GM12878 (cell line): ENCODE measurements at regions not wholly inside any gene's neighbourhood (a gene's known extent, or its start where the extent isn't known, plus 50 kb on each side); places are given as distances from the start of the nearest gene placed in this dataset.

ENCODE experiments used
- ATAC-seq: fragments of 200-7000 bp; cut with Tn5 transposase; 3 replicates; pipeline ENCODE4 v1.9.1; 2020; ENCODE audit warnings: mild to moderate bottlenecking, moderate library complexity
- BruUV-seq: library from RNA; stranded (reverse); fragments of 400-500 nt; replicated peaks from 2 replicates; lab custom pipeline; 2021; lab: Mats Ljungman, UMichigan
- CTCF ChIA-PET: fragments of 300-600 bp; sonication (Branson Sonifier 250); formaldehyde crosslinking; extraction: SDS; loops from one replicate; lab custom pipeline; 2021; ENCODE audit warnings: inconsistent platforms; lab: Yijun Ruan, JAX
- POLR2A ChIA-PET: fragments of 350-600 bp; formaldehyde crosslinking; extraction: SDS; loops from one replicate; lab custom pipeline; 2021; ENCODE audit warnings: inconsistent platforms; lab: Charles Lee
- RAD21 ChIA-PET: fragments of 300-600 bp; sonication (Branson Sonifier 250); formaldehyde crosslinking; loops from one replicate; lab custom pipeline; 2023; ENCODE audit warnings: antibody characterized with exemption; ENCODE audit not compliant: unreplicated experiment; lab: Charles Lee
- SMC1A ChIA-PET: fragments of 300-600 bp; sonication (Branson Sonifier 250); formaldehyde crosslinking; loops from one replicate; lab custom pipeline; 2023; ENCODE audit not compliant: unreplicated experiment, uncharacterized antibody; lab: Charles Lee
- DNase-seq: peaks from one replicate; pipeline ENCODE4 v3.0.0-alpha.2; 2011; ENCODE audit warnings: low read depth, low spot score
- FAIRE-seq: peaks from 3 replicates; lab custom pipeline; 2011; peaks lifted over from hg19 to GRCh38; lab: Jason Lieb, UNC
- H2AFZ ChIP-seq: 2 replicates; pipeline ENCODE4 v1.6.0; 2011; ENCODE audit warnings: low read depth, low read length, control low read depth; ENCODE audit not compliant: control insufficient read depth
- H3K27ac ChIP-seq: 2 replicates; pipeline ENCODE4 v1.5.1; 2011; ENCODE audit warnings: control low read depth; ENCODE audit not compliant: control insufficient read depth, insufficient read depth
- H3K27me3 ChIP-seq, 2 experiments: replicated peaks in 1 of 2; 2 replicates each; pipeline versions ENCODE4 v1.6.0 to v1.6.1; 2011; ENCODE audit warnings: low read length in 1 of 2; ENCODE audit not compliant: control insufficient read depth in 2 of 2, insufficient read depth in 2 of 2
- H3K36me3 ChIP-seq, 2 experiments: 2 replicates each; pipeline ENCODE4 v1.5.1; 2011; ENCODE audit warnings: low read length in 1 of 2; ENCODE audit not compliant: control insufficient read depth in 2 of 2, insufficient read depth in 2 of 2
- H3K4me1 ChIP-seq: 2 replicates; pipeline ENCODE4 v1.6.1; 2011; ENCODE audit warnings: mild to moderate bottlenecking, low read length, moderate library complexity, mixed read lengths; ENCODE audit not compliant: control insufficient read depth, insufficient read depth
- H3K4me2 ChIP-seq: 2 replicates; pipeline ENCODE4 v1.6.0; 2011; ENCODE audit warnings: control low read depth; ENCODE audit not compliant: control insufficient read depth, insufficient read depth
- H3K4me3 ChIP-seq: fragments of 200-600 bp; sonication (generic); 2 replicates; pipeline ENCODE4 v1.5.1; 2016
- H3K79me2 ChIP-seq: 2 replicates; pipeline ENCODE4 v1.6.0; 2011; ENCODE audit warnings: low read length; ENCODE audit not compliant: control insufficient read depth, insufficient read depth
- H3K9ac ChIP-seq: 2 replicates; pipeline ENCODE4 v1.8.0; 2011; ENCODE audit warnings: low read length, control low read depth, mixed read lengths; ENCODE audit not compliant: control insufficient read depth, insufficient read depth
- H3K9me3 ChIP-seq: replicated peaks from 3 replicates; pipeline ENCODE4 v1.5.1; 2011; ENCODE audit warnings: mild to moderate bottlenecking, low read length; ENCODE audit not compliant: control insufficient read depth, insufficient read depth
- H4K20me1 ChIP-seq: 2 replicates; pipeline ENCODE4 v1.6.0; 2011; ENCODE audit not compliant: control insufficient read depth, insufficient read depth
- DPF2 ChIP-seq: fragments of 450-650 bp; IDR thresholded peaks from 2 replicates; pipeline ENCODE4 v1.6.1; 2017; ENCODE audit warnings: mild to moderate bottlenecking
- ESRRA ChIP-seq: IDR thresholded peaks from 2 replicates; pipeline ENCODE4 v1.6.1; 2012; ENCODE audit warnings: mild to moderate bottlenecking, low read length, improper control_type of control experiment
- JUNB ChIP-seq: IDR thresholded peaks from 2 replicates; pipeline ENCODE4 v1.6.1; 2016; ENCODE audit warnings: antibody characterized with exemption, mild to moderate bottlenecking
- MEF2B ChIP-seq: fragments of 450-650 bp; IDR thresholded peaks from 2 replicates; pipeline ENCODE4 v1.6.1; 2018; ENCODE audit warnings: mild to moderate bottlenecking, moderate library complexity; ENCODE audit not compliant: partially characterized antibody, poor library complexity, severe bottlenecking
- MYB ChIP-seq: fragments of 150-350 bp; IDR thresholded peaks from 2 replicates; pipeline ENCODE4 v1.6.1; 2014; ENCODE audit warnings: mild to moderate bottlenecking, low read depth, low read length, borderline replicate concordance
- RAD21 ChIP-seq: IDR thresholded peaks from 2 replicates; pipeline ENCODE4 v1.6.1; 2011; ENCODE audit warnings: mild to moderate bottlenecking, low read depth, low read length, moderate library complexity; ENCODE audit not compliant: insufficient read depth
- SREBF2 ChIP-seq: IDR thresholded peaks from 2 replicates; pipeline ENCODE4 v1.6.1; 2012; ENCODE audit warnings: mild to moderate bottlenecking, low read length
- TARDBP ChIP-seq: IDR thresholded peaks from 2 replicates; pipeline ENCODE4 v1.6.1; 2016; ENCODE audit warnings: borderline replicate concordance
- TBL1XR1 ChIP-seq: IDR thresholded peaks from 2 replicates; pipeline ENCODE4 v1.6.1; 2012; ENCODE audit warnings: low read depth, low read length, improper control_type of control experiment
- ZNF207 ChIP-seq: fragments of 450-650 bp; IDR thresholded peaks from 2 replicates; pipeline ENCODE4 v1.6.1; 2014; ENCODE audit warnings: antibody characterized with exemption, mild to moderate bottlenecking, borderline replicate concordance
- WGBS: methylation state at CpG from one replicate; pipeline ENCODE4 v1.1.6; 2016; ENCODE audit warnings: low lambda C conversion rate; ENCODE audit not compliant: insufficient replicate concordance, insufficient coverage; ENCODE audit errors: missing lambda C conversion rate; 5-methylcytosine and 5-hydroxymethylcytosine counted together
- in situ Hi-C: fragments of 300-500 bp; cut with MboI; formaldehyde crosslinking; loops from 9 replicates; pipeline ENCODE4 v1.14.3; 2018; ENCODE audit warnings: mixed read lengths
- intact Hi-C: fragments of 100-400 bp; cut with micrococcal nuclease; formaldehyde crosslinking; loops from one replicate; pipeline ENCODE4 v1.14.2; 2022; ENCODE audit not compliant: unreplicated experiment

GRCh38 chr10:20686015-20686635 is 211.0 kb downstream of the NEBL start:
- Histone ChIP-seq H3K4me2 (no peak overlapping the region), H3K36me3 (no peaks in the 10 kb centered on the region), H3K4me1 (no peaks in the 10 kb centered on the region), H3K9me3 (no peaks in the 10 kb centered on the region), H2AFZ (no peak overlapping the region), H3K9ac (no peak overlapping the region), H3K27me3 (no peaks in the 10 kb centered on the region), H3K27ac (no peak overlapping the region), H3K79me2 (no peaks in the 10 kb centered on the region), H4K20me1 (no peaks in the 10 kb centered on the region), H3K4me3 (no peak overlapping the region)
- CTCF ChIA-PET: no interaction called here
- 43% methylated on average over 7 of the region's 7 CpGs for WGBS
- FAIRE-seq: no peak
- TF ChIP-seq ZNF207 (no peak), RAD21 (no peak), TBL1XR1 (no peak), MYB (no peak), ESRRA (no peak), SREBF2 (no peak), DPF2 (no peak), TARDBP (no peak), MEF2B (no peak), JUNB (no peak)
- ATAC-seq: no peak
- POLR2A ChIA-PET: no interaction called here
- no peak for DNase-seq
- in situ Hi-C loops (no loop called here), intact Hi-C loops (no loop called here)
- BruUV-seq: no TSS peak
- SMC1A ChIA-PET: interaction anchor here (1.4 kb wide), 1 partner anchor 29 kb away, joined by 3 read pairs; no protein-coding TSS in a partner anchor
- RAD21 ChIA-PET: no interaction called here
